Endothelial cell of umbilical vein (primary cell): ENCODE measurements at regions not wholly inside any gene's neighbourhood (a gene's known extent, or its start where the extent isn't known, plus 50 kb on each side); places are given as distances from the start of the nearest gene placed in this dataset.
A peak's percentile ranks its signal among the peaks of the same experiment; 100 is the strongest.

Experiments used
- BruUV-seq: library from RNA; stranded (reverse); fragments of 400-500 nt; replicated peaks from 2 replicates; lab custom pipeline; 2021; lab: Mats Ljungman, UMichigan
- CTCF ChIA-PET: fragments of 300-600, 350-600 bp; sonication (Branson Sonifier 250); formaldehyde crosslinking; loops from one replicate; lab custom pipeline; 2021; ENCODE audit warnings: antibody characterized with exemption, inconsistent platforms; lab: Charles Lee
- POLR2A ChIA-PET: fragments of 300-600, 350-600 bp; sonication (Branson Sonifier 250); formaldehyde crosslinking; loops from one replicate; lab custom pipeline; 2021; ENCODE audit warnings: antibody characterized with exemption, inconsistent platforms; lab: Charles Lee
- DNase-seq: peaks from one replicate; pipeline ENCODE4 v3.0.0-alpha.2; 2011; ENCODE audit warnings: low read depth, low spot score
- FAIRE-seq: peaks from 2 replicates; lab custom pipeline; 2011; peaks lifted over from hg19 to GRCh38; lab: Jason Lieb, UNC
- H2AFZ ChIP-seq: 2 replicates; pipeline ENCODE4 v1.6.0; 2012; ENCODE audit warnings: low read depth, low read length, control low read depth, inconsistent platforms
- H3K27ac ChIP-seq: 2 replicates; pipeline ENCODE4 v1.5.1; 2011; ENCODE audit warnings: low read depth, mild to moderate bottlenecking, control low read depth, low read length, moderate library complexity; ENCODE audit not compliant: insufficient read depth
- H3K27me3 ChIP-seq, 2 experiments: 2 replicates each; pipeline versions ENCODE4 v1.6.0 to v1.6.1; 2011; ENCODE audit warnings: low read length in 2 of 2, mixed read lengths in 1 of 2; ENCODE audit not compliant: control insufficient read depth in 2 of 2, insufficient read depth in 2 of 2
- H3K36me3 ChIP-seq, 2 experiments: 2 replicates in 1 of 2; 3 replicates in 1 of 2; pipeline ENCODE4 v1.5.1; 2011; ENCODE audit warnings: low read length in 2 of 2, mild to moderate bottlenecking in 1 of 2, moderate library complexity in 1 of 2; ENCODE audit not compliant: control insufficient read depth in 2 of 2, insufficient read depth in 2 of 2; ENCODE audit errors: extremely low read depth in 1 of 2
- H3K4me1 ChIP-seq: 3 replicates; pipeline ENCODE4 v1.5.1; 2011; ENCODE audit warnings: mild to moderate bottlenecking, low read length; ENCODE audit not compliant: control insufficient read depth, insufficient read depth; ENCODE audit errors: extremely low read depth
- H3K4me2 ChIP-seq: 2 replicates; pipeline ENCODE4 v1.6.1; 2011; ENCODE audit warnings: low read length, control low read depth, mixed read lengths; ENCODE audit not compliant: insufficient read depth
- H3K4me3 ChIP-seq, 3 experiments: fragments of 200-600 bp in 1 of 3; sonication (generic), shearing (Covaris generic) in 1 of 3; replicated peaks in 1 of 3; 2 replicates each; pipeline ENCODE4 v1.5.1; 2011 to 2016; ENCODE audit warnings: control low read depth in 3 of 3, low read length in 3 of 3, mild to moderate bottlenecking in 2 of 3, inconsistent platforms in 1 of 3, low read depth in 1 of 3, moderate library complexity in 1 of 3; ENCODE audit not compliant: insufficient read depth in 1 of 3
- H3K79me2 ChIP-seq: 2 replicates; pipeline ENCODE4 v1.6.0; 2012; ENCODE audit warnings: low read length, inconsistent platforms; ENCODE audit not compliant: control insufficient read depth, insufficient read depth
- H3K9ac ChIP-seq: replicated peaks from 2 replicates; pipeline ENCODE3; 2011; ENCODE audit warnings: low read length, control low read depth; ENCODE audit not compliant: insufficient read depth; ENCODE audit errors: extremely low read depth
- H3K9me1 ChIP-seq: replicated peaks from 3 replicates; pipeline ENCODE4 v1.6.0; 2011; ENCODE audit warnings: mild to moderate bottlenecking, low read length; ENCODE audit not compliant: control insufficient read depth, insufficient read depth; ENCODE audit errors: extremely low read depth
- H3K9me3 ChIP-seq: replicated peaks from 2 replicates; pipeline ENCODE4 v1.5.1; 2012; ENCODE audit warnings: low read length, inconsistent platforms; ENCODE audit not compliant: control insufficient read depth, insufficient read depth
- H4K20me1 ChIP-seq: replicated peaks from 2 replicates; pipeline ENCODE3; 2011; ENCODE audit warnings: mild to moderate bottlenecking, low read length; ENCODE audit not compliant: control insufficient read depth, insufficient read depth; ENCODE audit errors: extremely low read depth
- CTCF ChIP-seq, 2 donors: IDR thresholded peaks; 1 replicate in 1 of 2; 2 replicates in 1 of 2; pipeline ENCODE4 v1.5.1; 2011; ENCODE audit warnings: low read length in 2 of 2, mild to moderate bottlenecking in 2 of 2, moderate library complexity in 2 of 2, control low read depth in 1 of 2, inconsistent platforms in 1 of 2, low read depth in 1 of 2; ENCODE audit not compliant: insufficient read depth in 1 of 2; ENCODE audit errors: extremely low read depth in 1 of 2
- EZH2 ChIP-seq: IDR thresholded peaks from 2 replicates; pipeline ENCODE4 v1.6.1; 2012; ENCODE audit warnings: borderline replicate concordance, low read depth, mild to moderate bottlenecking, moderate library complexity, low read length, inconsistent platforms; ENCODE audit not compliant: severe bottlenecking
- FOS ChIP-seq: IDR thresholded peaks from 2 replicates; pipeline ENCODE4 v1.6.1; 2011; ENCODE audit warnings: mild to moderate bottlenecking, low read length, moderate library complexity, borderline replicate concordance; ENCODE audit not compliant: insufficient read depth
- GATA2 ChIP-seq: IDR thresholded peaks from 2 replicates; pipeline ENCODE4 v1.7.0; 2011; ENCODE audit warnings: low read depth, mild to moderate bottlenecking, moderate library complexity, mixed read lengths, low read length; ENCODE audit not compliant: insufficient read length, insufficient read depth
- JUN ChIP-seq: IDR thresholded peaks from 2 replicates; pipeline ENCODE4 v1.6.1; 2011; ENCODE audit warnings: borderline replicate concordance, low read depth; ENCODE audit not compliant: insufficient read length, insufficient read depth
- MAX ChIP-seq: IDR thresholded peaks from 2 replicates; pipeline ENCODE4 v1.6.1; 2011; ENCODE audit not compliant: insufficient read depth, insufficient read length
- MYC ChIP-seq: IDR thresholded peaks from one replicate; pipeline ENCODE4 v1.6.1; 2011; ENCODE audit warnings: mild to moderate bottlenecking, low read depth, low read length
- POLR2A ChIP-seq: IDR thresholded peaks from 2 replicates; pipeline ENCODE4 v1.6.1; 2012; ENCODE audit warnings: low read depth, mild to moderate bottlenecking, control low read depth, low read length
- POLR2AphosphoS5 ChIP-seq: IDR thresholded peaks from 2 replicates; pipeline ENCODE4 v1.6.1; 2012; ENCODE audit warnings: low read depth, mild to moderate bottlenecking, control low read depth, low read length, moderate library complexity; ENCODE audit not compliant: insufficient read depth
- dilution Hi-C: fragments of 300-500 bp; cut with MboI; formaldehyde crosslinking; loops from one replicate; pipeline ENCODE4 v1.15.0; 2019; ENCODE audit warnings: low sequenced_read_pairs; ENCODE audit not compliant: extremely low pct_ligation_motif_present
- intact Hi-C: fragments of 100-400 bp; cut with micrococcal nuclease; formaldehyde crosslinking; loops from one replicate; pipeline ENCODE4 v1.10.0; 2022

GRCh38 chr10:43863859-43864591 is 215.3 kb upstream of the ZNF32 start:
- no peaks in the 10 kb centered on the region for H3K36me3 ChIP-seq
- no peaks in the 10 kb centered on the region for H3K79me2 ChIP-seq
- no peak overlapping the region for H3K4me3 ChIP-seq
- H3K27ac ChIP-seq: peak overlapping the region; percentile 93
- CTCF ChIA-PET: interaction anchor here (0.7 to 1.3 kb wide), 5 partner anchors 12 to 252 kb away, joined by 3 to 7 read pairs (median 3); no protein-coding TSS in a partner anchor
- dilution Hi-C loops: no loop called here
- no peak overlapping the region for H3K4me2 ChIP-seq
- POLR2A ChIA-PET: no interaction called here
- peaks cover 58% of the 10 kb centered on the region for H3K4me1 ChIP-seq
- FAIRE-seq (peak; percentile 93), DNase-seq (peak; percentile 95)
- peak; percentile 31 for TF ChIP-seq POLR2AphosphoS5
- TF ChIP-seq JUN: peak; percentile 83
- TF ChIP-seq EZH2: no peak
- TF ChIP-seq MYC: no peak
- no peak for TF ChIP-seq CTCF (IDR thresholded peaks at IDR 0.05; ENCODE audit: extremely low read depth in 1 of 2, insufficient read depth in 1 of 2, low read depth in 1 of 2, low read length in 2 of 2)
- peak; percentile 93 for TF ChIP-seq FOS
- no peak for TF ChIP-seq GATA2
- TF ChIP-seq POLR2A: peak; percentile 19
- TF ChIP-seq MAX: peak; percentile 47
- no peaks in the 10 kb centered on the region for H4K20me1 ChIP-seq
- no peak overlapping the region for H2AFZ ChIP-seq
- intact Hi-C loops: loop anchor here (1.0 to 2.0 kb wide), 4 partner anchors 17 to 171 kb away; no protein-coding TSS in a partner anchor
- no peaks in the 10 kb centered on the region for H3K9me3 ChIP-seq
- no peaks in the 10 kb centered on the region for H3K9me1 ChIP-seq
- no TSS peak for BruUV-seq
- peak overlapping the region; percentile 50 for H3K9ac ChIP-seq
- H3K27me3 ChIP-seq: no peaks in the 10 kb centered on the region
